CD14-positive monocyte (primary cell): ENCODE measurements at regions not wholly inside any gene's neighbourhood (a gene's known extent, or its start where the extent isn't known, plus 50 kb on each side); places are given as distances from the start of the nearest gene placed in this dataset.

ENCODE experiments used
- DNase-seq, 3 donors: peaks; one replicate each; pipeline ENCODE4 v3.0.0-alpha.2; 2011 to 2022
- H2AFZ ChIP-seq: 2 replicates; pipeline ENCODE4 v1.6.0; 2012; ENCODE audit warnings: mild to moderate bottlenecking, low read depth, low read length, inconsistent platforms; ENCODE audit not compliant: insufficient read depth, poor library complexity, severe bottlenecking
- H3K27ac ChIP-seq, 2 donors: 1 replicate in 1 of 2; 2 replicates in 1 of 2; pipeline ENCODE4 v1.5.1; 2012 to 2013; ENCODE audit warnings: low read length in 2 of 2, control low read depth in 1 of 2, inconsistent platforms in 1 of 2, low read depth in 1 of 2, mild to moderate bottlenecking in 1 of 2
- H3K27me3 ChIP-seq, 2 donors: one replicate each; pipeline versions ENCODE4 v1.6.0 to v1.6.1; 2011 to 2013; ENCODE audit warnings: low read length in 2 of 2; ENCODE audit not compliant: control insufficient read depth in 2 of 2, insufficient read depth in 2 of 2
- H3K36me3 ChIP-seq, 2 donors: replicated peaks in 1 of 2; 1 replicate in 1 of 2; 2 replicates in 1 of 2; pipeline versions ENCODE4 v1.5.1 to v1.6.1; 2012 to 2013; ENCODE audit warnings: low read length in 2 of 2, control low read depth in 1 of 2, inconsistent platforms in 1 of 2, mild to moderate bottlenecking in 1 of 2; ENCODE audit not compliant: insufficient read depth in 2 of 2, control insufficient read depth in 1 of 2
- H3K4me1 ChIP-seq, 2 donors: 1 replicate in 1 of 2; 2 replicates in 1 of 2; pipeline versions ENCODE4 v1.5.1 to v1.6.1; 2012 to 2013; ENCODE audit warnings: low read length in 2 of 2, control low read depth in 1 of 2, inconsistent platforms in 1 of 2, mild to moderate bottlenecking in 1 of 2, moderate library complexity in 1 of 2; ENCODE audit not compliant: insufficient read depth in 2 of 2, control insufficient read depth in 1 of 2
- H3K4me2 ChIP-seq: replicated peaks from 2 replicates; pipeline ENCODE3; 2012; ENCODE audit warnings: low read length, moderate library complexity, mild to moderate bottlenecking; ENCODE audit not compliant: poor library complexity, severe bottlenecking; ENCODE audit errors: extremely low read depth
- H3K4me3 ChIP-seq, 3 experiments: fragments of 200-600 bp in 1 of 3; sonication (generic) in 1 of 3; replicated peaks in 1 of 3; 1 replicate in 2 of 3; 2 replicates in 1 of 3; pipeline ENCODE4 v1.5.1; 2011 to 2013; ENCODE audit warnings: low read length in 3 of 3, mild to moderate bottlenecking in 3 of 3, control low read depth in 2 of 3, low read depth in 2 of 3, inconsistent platforms in 1 of 3, moderate library complexity in 1 of 3
- H3K79me2 ChIP-seq: 2 replicates; pipeline ENCODE4 v1.6.0; 2012; ENCODE audit warnings: mild to moderate bottlenecking, control low read depth, inconsistent platforms, low read length, moderate library complexity; ENCODE audit not compliant: insufficient read depth
- H3K9ac ChIP-seq: 2 replicates; pipeline ENCODE4 v1.6.0; 2017; ENCODE audit warnings: low read length, mild to moderate bottlenecking; ENCODE audit not compliant: insufficient read depth, poor library complexity, severe bottlenecking
- H3K9me3 ChIP-seq, 2 donors: replicated peaks in 1 of 2; 1 replicate in 1 of 2; 2 replicates in 1 of 2; pipeline versions ENCODE4 v1.5.1 to v1.6.1; 2012 to 2013; ENCODE audit warnings: low read length in 2 of 2, control low read depth in 1 of 2; ENCODE audit not compliant: control insufficient read depth in 1 of 2, insufficient read depth in 1 of 2
- H4K20me1 ChIP-seq: 2 replicates; pipeline ENCODE4 v1.6.0; 2012; ENCODE audit warnings: mild to moderate bottlenecking, low read length, control low read depth, moderate library complexity; ENCODE audit not compliant: insufficient read depth
- H3K27ac Mint-ChIP-seq, 7 donors: one replicate each; pipeline ENCODE4 v1.8.0; 2020; ENCODE audit warnings: mild to moderate bottlenecking in 7 of 7, mixed read lengths in 7 of 7, moderate library complexity in 6 of 7, inconsistent platforms in 2 of 7
- H3K27me3 Mint-ChIP-seq, 3 donors: one replicate each; pipeline ENCODE4 v1.8.0; 2021 to 2022; ENCODE audit warnings: low read depth in 3 of 3, mild to moderate bottlenecking in 3 of 3, mixed read lengths in 3 of 3, moderate library complexity in 3 of 3, inconsistent platforms in 1 of 3
- H3K36me3 Mint-ChIP-seq, 2 donors: one replicate each; pipeline ENCODE4 v1.8.0; 2020; ENCODE audit warnings: mixed read lengths in 2 of 2, inconsistent platforms in 1 of 2, mild to moderate bottlenecking in 1 of 2
- H3K4me1 Mint-ChIP-seq: one replicate; pipeline ENCODE4 v1.8.0; 2020; ENCODE audit warnings: mild to moderate bottlenecking, mixed read lengths
- H3K4me3 Mint-ChIP-seq, 2 donors: one replicate each; pipeline ENCODE4 v1.8.0; 2020; ENCODE audit warnings: mild to moderate bottlenecking in 2 of 2, mixed read lengths in 2 of 2, moderate library complexity in 1 of 2
- H3K9me3 Mint-ChIP-seq, 7 donors: one replicate each; pipeline ENCODE4 v1.8.0; 2020 to 2022; ENCODE audit warnings: mixed read lengths in 7 of 7, mild to moderate bottlenecking in 6 of 7, moderate library complexity in 6 of 7, inconsistent platforms in 2 of 7
- CTCF ChIP-seq: fragments of 200-600 bp; IDR thresholded peaks from one replicate; pipeline ENCODE4 v1.8.0; 2022; ENCODE audit warnings: antibody characterized with exemption, mild to moderate bottlenecking
- WGBS: methylation state at CpG from one replicate; pipeline ENCODE4 v1.1.5; 2013; ENCODE audit warnings: missing lambda C conversion rate; ENCODE audit not compliant: insufficient coverage; 5-methylcytosine and 5-hydroxymethylcytosine counted together
- intact Hi-C, 2 donors: fragments of 100-400 bp; cut with micrococcal nuclease; formaldehyde crosslinking; loops; one replicate each; pipeline versions ENCODE4 v1.15.0 to v1.15.1; 2023

- no peaks in the 10 kb centered on the region for H3K27me3 ChIP-seq
- no peak for TF ChIP-seq CTCF
- Mint-ChIP-seq H3K36me3 (peaks cover 0 to 2% of the 10 kb centered on the region in 2 donors), H3K4me1 (peaks cover 4% of the 10 kb centered on the region), H3K4me3 (no peak overlapping the region), H3K27ac (no peak overlapping the region), H3K27me3 (peaks cover 0 to 3% (median 2%) of the 10 kb centered on the region in 3 donors), H3K9me3 (peaks cover 11 to 26% (median 20%) of the 10 kb centered on the region in 7 donors)
- H3K9ac ChIP-seq, result no peak overlapping the region
- peaks cover 5 to 7% of the 10 kb centered on the region in 2 donors for H3K4me1 ChIP-seq
- no peak overlapping the region for H2AFZ ChIP-seq
- H3K4me2 ChIP-seq, result no peak overlapping the region
- H4K20me1 ChIP-seq, result no peaks in the 10 kb centered on the region
- no peak overlapping the region for H3K27ac ChIP-seq
- WGBS, result no CpG with 5 or more reads among the region's 1 CpG
- no peak for DNase-seq
- intact Hi-C loops, result no loop called here
- H3K36me3 ChIP-seq, result no peaks in the 10 kb centered on the region
- no peak overlapping the region for H3K4me3 ChIP-seq
- H3K9me3 ChIP-seq, result peaks cover 9 to 18% of the 10 kb centered on the region in 2 donors
- H3K79me2 ChIP-seq, result no peaks in the 10 kb centered on the region
Observed at GRCh38 chr1:182135946-182136345, 74.4 kb upstream of the ZNF648 start.

GRCh38 chr1:182134257-182134656 is 72.7 kb upstream of the ZNF648 start:
- no peaks in the 10 kb centered on the region for H3K36me3 ChIP-seq
- no peak overlapping the region for H3K4me3 ChIP-seq
- DNase-seq, result no peak
- H3K4me2 ChIP-seq, result no peak overlapping the region
- H3K9me3 ChIP-seq, result peaks cover 9 to 18% of the 10 kb centered on the region in 2 donors
- H3K4me1 Mint-ChIP-seq, result peaks cover 4% of the 10 kb centered on the region
- no peaks in the 10 kb centered on the region for H3K27me3 ChIP-seq
- peaks cover 11 to 26% (median 20%) of the 10 kb centered on the region in 7 donors for H3K9me3 Mint-ChIP-seq
- no peak overlapping the region for H3K27ac Mint-ChIP-seq
- peaks cover 5 to 7% of the 10 kb centered on the region in 2 donors for H3K4me1 ChIP-seq
- no CpG with 5 or more reads among the region's 4 CpGs for WGBS
- no peak overlapping the region for H2AFZ ChIP-seq
- H3K27ac ChIP-seq, result no peak overlapping the region
- peaks cover 0 to under 1% (median 0%) of the 10 kb centered on the region in 3 donors for H3K27me3 Mint-ChIP-seq
- intact Hi-C loops, result no loop called here
- no peak for TF ChIP-seq CTCF
- no peaks in the 10 kb centered on the region for H4K20me1 ChIP-seq
- no peaks in the 10 kb centered on the region for H3K79me2 ChIP-seq
- H3K36me3 Mint-ChIP-seq, result peaks cover 0 to 2% of the 10 kb centered on the region in 2 donors
- H3K4me3 Mint-ChIP-seq, result no peak overlapping the region
- H3K9ac ChIP-seq, result no peak overlapping the region
